A549 (cell line): ENCODE measurements at regions not wholly inside any gene's neighbourhood (a gene's known extent, or its start where the extent isn't known, plus 50 kb on each side); places are given as distances from the start of the nearest gene placed in this dataset.

Experiments
- ATAC-seq, 2 experiments: fragments of 200-7000 bp in 1 of 2; fragments of >200 bp in 1 of 2; cut with Nextera tagmentation in 1 of 2; cut with Tn5 transposase in 1 of 2; 3 replicates each; pipeline versions ENCODE4 v1.8.0 to v1.9.1; 2018 to 2020; ENCODE audit warnings: mild to moderate bottlenecking in 1 of 2, moderate library complexity in 1 of 2
- CTCF ChIA-PET: fragments of 300-600 bp; sonication (Branson Sonifier 250); formaldehyde crosslinking; extraction: SDS; loops from one replicate; lab custom pipeline; 2021; ENCODE audit warnings: antibody characterized with exemption, inconsistent platforms; lab: Yijun Ruan, JAX
- POLR2A ChIA-PET: fragments of 350-600 bp; formaldehyde crosslinking; extraction: SDS; loops from one replicate; lab custom pipeline; 2021; ENCODE audit warnings: antibody characterized with exemption, inconsistent platforms; lab: Yijun Ruan, JAX
- DNase-seq, 2 experiments: peaks; one replicate each; pipeline versions ENCODE4 v3.0.0 to v3.0.0-alpha.2; 2011 to 2016; ENCODE audit warnings: low read depth in 1 of 2, low spot score in 1 of 2
- FAIRE-seq: peaks from 2 replicates; lab custom pipeline; 2011; peaks lifted over from hg19 to GRCh38; lab: Jason Lieb, UNC
- H3K27ac ChIP-seq, 2 experiments: fragments of >200 bp; sonication (Bioruptor Twin); formaldehyde crosslinking; 3 replicates each; pipeline ENCODE4 v1.5.1; 2016 to 2017
- H3K4me1 ChIP-seq: fragments of >200 bp; sonication (Bioruptor Twin); formaldehyde crosslinking; 3 replicates; pipeline ENCODE4 v1.6.1; 2016
- H3K4me2 ChIP-seq: fragments of >200 bp; sonication (Bioruptor Twin); formaldehyde crosslinking; 3 replicates; pipeline ENCODE4 v1.6.1; 2016
- H3K4me3 ChIP-seq: fragments of >200 bp; sonication (Bioruptor Twin); formaldehyde crosslinking; 3 replicates; pipeline ENCODE4 v1.5.1; 2016
- H3K9me3 ChIP-seq: fragments of >200 bp; sonication (Bioruptor Twin); formaldehyde crosslinking; 3 replicates; pipeline ENCODE4 v1.6.1; 2016
- CEBPB ChIP-seq, 2 experiments: fragments of >200 bp in 1 of 2; sonication (Bioruptor Twin) in 1 of 2; formaldehyde crosslinking in 1 of 2; IDR thresholded peaks; 2 replicates each; pipeline ENCODE4 v1.6.1; 2012 to 2016
- CHD2 ChIP-seq: fragments of 150-350 bp; IDR thresholded peaks from 2 replicates; pipeline ENCODE4 v1.6.1; 2014; ENCODE audit warnings: low read length; ENCODE audit not compliant: partially characterized antibody
- CHD4 ChIP-seq: fragments of 200-600 bp; sonication (generic); IDR thresholded peaks from 2 replicates; pipeline ENCODE4 v1.6.1; 2016; ENCODE audit warnings: antibody characterized with exemption, mild to moderate bottlenecking, borderline replicate concordance
- CTCF ChIP-seq: fragments of >200 bp; sonication (Bioruptor Twin); formaldehyde crosslinking; IDR thresholded peaks from 3 replicates; pipeline ENCODE4 v1.5.1; 2016
- EHF ChIP-seq: fragments of 250-450 bp; sonication (Bioruptor Pico); IDR thresholded peaks from 2 replicates; pipeline ENCODE4 v1.5.0; 2020; ENCODE audit warnings: mild to moderate bottlenecking
- EP300 ChIP-seq, 2 experiments: fragments of >200 bp; sonication (Bioruptor Twin); formaldehyde crosslinking; IDR thresholded peaks; 2 replicates in 1 of 2; 3 replicates in 1 of 2; pipeline ENCODE4 v1.6.1; 2016 to 2017
- ESRRA ChIP-seq: fragments of 150-350 bp; IDR thresholded peaks from 2 replicates; pipeline ENCODE4 v1.6.1; 2014; ENCODE audit warnings: mild to moderate bottlenecking, low read length, borderline replicate concordance
- FOSB ChIP-seq: fragments of 250-450 bp; sonication (Bioruptor Pico); IDR thresholded peaks from 2 replicates; pipeline ENCODE4 v1.5.0; 2020; ENCODE audit warnings: mild to moderate bottlenecking, moderate library complexity
- FOSL2 ChIP-seq, 2 experiments: fragments of 450-650 bp in 1 of 2; fragments of >200 bp in 1 of 2; sonication (Bioruptor Twin) in 1 of 2; formaldehyde crosslinking; IDR thresholded peaks; 2 replicates each; pipeline versions ENCODE4 v1.5.0 to v1.6.1; 2016 to 2020; ENCODE audit warnings: mild to moderate bottlenecking in 1 of 2, moderate library complexity in 1 of 2
- FOXS1 ChIP-seq: fragments of 250-450 bp; sonication (Bioruptor Pico); IDR thresholded peaks from 2 replicates; pipeline ENCODE4 v1.5.0; 2020; ENCODE audit warnings: mild to moderate bottlenecking, moderate library complexity
- HDAC2 ChIP-seq: fragments of 200-600 bp; sonication (generic); IDR thresholded peaks from 2 replicates; pipeline ENCODE4 v1.6.1; 2016
- HEYL ChIP-seq: fragments of 250-450 bp; sonication (Bioruptor Pico); IDR thresholded peaks from 2 replicates; pipeline ENCODE4 v1.8.0; 2021; ENCODE audit warnings: mild to moderate bottlenecking, moderate library complexity
- HMGXB4 ChIP-seq: fragments of 250-450 bp; sonication (Bioruptor Pico); IDR thresholded peaks from 2 replicates; pipeline ENCODE4 v1.5.0; 2021; ENCODE audit warnings: mild to moderate bottlenecking, moderate library complexity, borderline replicate concordance
- HOXA7 ChIP-seq: fragments of 250-450 bp; sonication (Bioruptor Pico); IDR thresholded peaks from 2 replicates; pipeline ENCODE4 v1.5.0; 2020; ENCODE audit warnings: mild to moderate bottlenecking, moderate library complexity
- HOXB5 ChIP-seq: fragments of 250-450 bp; sonication (Bioruptor Pico); IDR thresholded peaks from 2 replicates; pipeline ENCODE4 v1.5.0; 2020; ENCODE audit warnings: mild to moderate bottlenecking, moderate library complexity
- KDM5A ChIP-seq: fragments of 200-600 bp; sonication (generic); IDR thresholded peaks from 2 replicates; pipeline ENCODE4 v1.6.1; 2016; ENCODE audit warnings: antibody characterized with exemption, mild to moderate bottlenecking
- MAX ChIP-seq: IDR thresholded peaks from 2 replicates; pipeline ENCODE4 v1.6.1; 2012
- NR3C1 ChIP-seq: fragments of >200 bp; sonication (Bioruptor Twin); formaldehyde crosslinking; IDR thresholded peaks from 3 replicates; pipeline ENCODE4 v1.6.1; 2017
- RARB ChIP-seq: fragments of 250-450 bp; sonication (Bioruptor Pico); IDR thresholded peaks from 2 replicates; pipeline ENCODE4 v1.8.0; 2021; ENCODE audit warnings: mild to moderate bottlenecking, moderate library complexity
- RFX5 ChIP-seq: fragments of 450-650 bp; IDR thresholded peaks from 2 replicates; pipeline ENCODE4 v1.7.1; 2014; ENCODE audit warnings: antibody characterized with exemption, mild to moderate bottlenecking, moderate library complexity
- TFCP2L1 ChIP-seq: fragments of 250-450 bp; sonication (Bioruptor Pico); IDR thresholded peaks from 2 replicates; pipeline ENCODE4 v1.5.0; 2021; ENCODE audit warnings: mild to moderate bottlenecking
- ZC3H11A ChIP-seq: fragments of 450-650 bp; IDR thresholded peaks from 2 replicates; pipeline ENCODE4 v1.6.1; 2014; ENCODE audit warnings: antibody characterized with exemption, mild to moderate bottlenecking
- ZFP36 ChIP-seq: fragments of 450-650 bp; IDR thresholded peaks from 2 replicates; pipeline ENCODE4 v1.6.1; 2014; ENCODE audit warnings: borderline replicate concordance; ENCODE audit not compliant: partially characterized antibody
- ZNF302 ChIP-seq: fragments of 250-450 bp; sonication (Bioruptor Pico); IDR thresholded peaks from 2 replicates; pipeline ENCODE4 v1.9.0; 2021; ENCODE audit warnings: inconsistent platforms, mild to moderate bottlenecking, moderate library complexity
- WGBS: methylation state at CpG from one replicate; pipeline ENCODE4 v1.1.6; 2017; ENCODE audit errors: missing lambda C conversion rate; 5-methylcytosine and 5-hydroxymethylcytosine counted together
- TF ChIP-seq, protein P1 (sequence below): IDR thresholded peaks from 2 replicates; pipeline ENCODE4 v1.6.1; 2012
- TF ChIP-seq, protein P2 (sequence below): fragments of 250-450 bp; sonication (Bioruptor Pico); IDR thresholded peaks from 2 replicates; pipeline ENCODE4 v1.5.0; 2020; ENCODE audit warnings: low read depth, mild to moderate bottlenecking, moderate library complexity
- TF ChIP-seq, protein P3 (sequence below): fragments of >200 bp; sonication (Bioruptor Twin); formaldehyde crosslinking; IDR thresholded peaks from 3 replicates; pipeline ENCODE4 v1.6.1; 2016

DNA sequence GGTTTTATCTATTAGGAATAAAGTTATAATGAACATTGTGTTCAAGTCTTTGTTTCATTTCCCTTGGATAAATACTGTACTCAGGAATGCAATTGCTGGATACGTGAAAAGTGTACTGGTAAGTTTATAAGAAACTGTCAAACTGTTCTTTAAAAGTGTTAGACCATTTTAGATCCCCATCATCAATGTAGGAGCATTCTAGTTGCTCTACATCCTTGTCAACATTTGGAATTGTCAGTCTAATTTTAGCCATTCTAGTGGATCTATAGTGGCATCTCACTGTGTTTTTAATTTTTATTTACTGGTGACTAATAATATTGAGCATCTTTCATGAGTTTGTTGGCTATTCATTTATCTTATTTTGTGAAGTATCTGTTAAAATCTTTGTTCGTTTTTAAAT lies 354.0 kb upstream of the NRP1 start:
- DNase-seq (no peak), ATAC-seq (no peak)
- H3K9me3 ChIP-seq, result peaks cover 16% of the 10 kb centered on the region; the same call in 1 of the 3 replicates
- POLR2A ChIA-PET, result no interaction called here
- WGBS, result 17% methylated on average over 2 of the region's 2 CpGs
- TF ChIP-seq HDAC2 (no peak), ZFP36 (peak; percentile 73)
- TF ChIP-seq, all 56 proteins: peak for 1
- no peak overlapping the region for H3K4me2 ChIP-seq
- no peaks in the 10 kb centered on the region for H3K4me1 ChIP-seq
- CTCF ChIA-PET, result no interaction called here
- no peak overlapping the region for H3K27ac ChIP-seq
- no peak for FAIRE-seq
- no peak overlapping the region for H3K4me3 ChIP-seq

- H3K4me1 ChIP-seq, result no peaks in the 10 kb centered on the region
- WGBS, result 75% methylated on average over 2 of the region's 2 CpGs
- DNase-seq (no peak), ATAC-seq (no peak), FAIRE-seq (no peak)
- H3K4me2 ChIP-seq, result no peak overlapping the region
- H3K27ac ChIP-seq, result no peak overlapping the region
- H3K4me3 ChIP-seq, result no peak overlapping the region
- peaks cover 22% of the 10 kb centered on the region; the same call in 1 of the 3 replicates for H3K9me3 ChIP-seq
- POLR2A ChIA-PET, result no interaction called here
- TF ChIP-seq EP300 (IDR thresholded peaks at IDR 0.05), result no peak
- TF ChIP-seq TFCP2L1 (CRISPR knock-in tag), result no peak
- TF ChIP-seq, protein P1, sequence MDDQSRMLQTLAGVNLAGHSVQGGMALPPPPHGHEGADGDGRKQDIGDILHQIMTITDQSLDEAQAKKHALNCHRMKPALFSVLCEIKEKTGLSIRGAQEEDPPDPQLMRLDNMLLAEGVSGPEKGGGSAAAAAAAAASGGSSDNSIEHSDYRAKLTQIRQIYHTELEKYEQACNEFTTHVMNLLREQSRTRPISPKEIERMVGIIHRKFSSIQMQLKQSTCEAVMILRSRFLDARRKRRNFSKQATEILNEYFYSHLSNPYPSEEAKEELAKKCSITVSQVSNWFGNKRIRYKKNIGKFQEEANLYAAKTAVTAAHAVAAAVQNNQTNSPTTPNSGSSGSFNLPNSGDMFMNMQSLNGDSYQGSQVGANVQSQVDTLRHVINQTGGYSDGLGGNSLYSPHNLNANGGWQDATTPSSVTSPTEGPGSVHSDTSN, result no peak
- TF ChIP-seq, protein P2, sequence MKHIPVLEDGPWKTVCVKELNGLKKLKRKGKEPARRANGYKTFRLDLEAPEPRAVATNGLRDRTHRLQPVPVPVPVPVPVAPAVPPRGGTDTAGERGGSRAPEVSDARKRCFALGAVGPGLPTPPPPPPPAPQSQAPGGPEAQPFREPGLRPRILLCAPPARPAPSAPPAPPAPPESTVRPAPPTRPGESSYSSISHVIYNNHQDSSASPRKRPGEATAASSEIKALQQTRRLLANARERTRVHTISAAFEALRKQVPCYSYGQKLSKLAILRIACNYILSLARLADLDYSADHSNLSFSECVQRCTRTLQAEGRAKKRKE (CRISPR knock-in tag), result no peak
- TF ChIP-seq CHD4, result no peak
- no peak for TF ChIP-seq MAX
- no peak for TF ChIP-seq CTCF
- TF ChIP-seq FOXS1 (CRISPR knock-in tag), result no peak
- TF ChIP-seq NR3C1, result no peak
- no peak for TF ChIP-seq FOSB (CRISPR knock-in tag)
- TF ChIP-seq HOXA7 (CRISPR knock-in tag), result no peak
- TF ChIP-seq ZC3H11A, result no peak
- TF ChIP-seq ZNF302 (CRISPR knock-in tag), result no peak
- no peak for TF ChIP-seq FOSL2 (IDR thresholded peaks at IDR 0.05)
- TF ChIP-seq FOSL2 (CRISPR knock-in tag; IDR thresholded peaks at IDR 0.05), result no peak
- TF ChIP-seq KDM5A, result no peak
- TF ChIP-seq, protein P3, sequence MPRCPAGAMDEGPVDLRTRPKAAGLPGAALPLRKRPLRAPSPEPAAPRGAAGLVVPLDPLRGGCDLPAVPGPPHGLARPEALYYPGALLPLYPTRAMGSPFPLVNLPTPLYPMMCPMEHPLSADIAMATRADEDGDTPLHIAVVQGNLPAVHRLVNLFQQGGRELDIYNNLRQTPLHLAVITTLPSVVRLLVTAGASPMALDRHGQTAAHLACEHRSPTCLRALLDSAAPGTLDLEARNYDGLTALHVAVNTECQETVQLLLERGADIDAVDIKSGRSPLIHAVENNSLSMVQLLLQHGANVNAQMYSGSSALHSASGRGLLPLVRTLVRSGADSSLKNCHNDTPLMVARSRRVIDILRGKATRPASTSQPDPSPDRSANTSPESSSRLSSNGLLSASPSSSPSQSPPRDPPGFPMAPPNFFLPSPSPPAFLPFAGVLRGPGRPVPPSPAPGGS, result no peak
- TF ChIP-seq ESRRA, result no peak
- TF ChIP-seq CEBPB (IDR thresholded peaks at IDR 0.05), result no peak
- CTCF ChIA-PET, result no interaction called here
Measured at GRCh38 chr10:33684211-33684611, 349.7 kb upstream of the NRP1 start.

GRCh38 chr10:33681595-33681994 lies 347.1 kb upstream of the NRP1 start:
- POLR2A ChIA-PET, result no interaction called here
- CTCF ChIA-PET, result no interaction called here
- WGBS, result 73% methylated on average over 1 of the region's 1 CpG
- TF ChIP-seq HEYL (CRISPR knock-in tag) (no peak), EHF (CRISPR knock-in tag) (no peak), MAX (no peak), RARB (CRISPR knock-in tag) (no peak), RFX5 (no peak), HMGXB4 (CRISPR knock-in tag) (no peak), ZFP36 (no peak), TFCP2L1 (CRISPR knock-in tag) (no peak), FOSL2 (IDR thresholded peaks at IDR 0.05) (no peak), FOSL2 (CRISPR knock-in tag; IDR thresholded peaks at IDR 0.05) (no peak), HOXB5 (CRISPR knock-in tag) (no peak), CHD2 (no peak)
- TF ChIP-seq, protein P3, result no peak

More at GRCh38 chr10:33681595-33681994, 347.1 kb upstream of the NRP1 start:
- H3K4me2 ChIP-seq, result no peak overlapping the region
- FAIRE-seq (no peak), ATAC-seq (no peak), DNase-seq (no peak)
- H3K27ac ChIP-seq, result no peak overlapping the region
- peaks cover 10% of the 10 kb centered on the region; the same call in 1 of the 3 replicates for H3K9me3 ChIP-seq
- no peak overlapping the region for H3K4me3 ChIP-seq
- no peaks in the 10 kb centered on the region for H3K4me1 ChIP-seq
